GM10266 (cell line): ENCODE measurements at regions not wholly inside any gene's neighbourhood (a gene's known extent, or its start where the extent isn't known, plus 50 kb on each side); places are given as distances from the start of the nearest gene placed in this dataset.

Experiments used
- DNase-seq: peaks from one replicate; pipeline ENCODE4 v3.0.0; 2012; ENCODE audit errors: extremely low spot score
- TF ChIP-seq, protein P1 (sequence below): IDR thresholded peaks from 2 replicates; pipeline ENCODE4 v1.5.1; 2012; ENCODE audit warnings: mild to moderate bottlenecking, low read depth; ENCODE audit not compliant: control insufficient read depth, insufficient read depth; ENCODE audit errors: missing control alignments

DNA sequence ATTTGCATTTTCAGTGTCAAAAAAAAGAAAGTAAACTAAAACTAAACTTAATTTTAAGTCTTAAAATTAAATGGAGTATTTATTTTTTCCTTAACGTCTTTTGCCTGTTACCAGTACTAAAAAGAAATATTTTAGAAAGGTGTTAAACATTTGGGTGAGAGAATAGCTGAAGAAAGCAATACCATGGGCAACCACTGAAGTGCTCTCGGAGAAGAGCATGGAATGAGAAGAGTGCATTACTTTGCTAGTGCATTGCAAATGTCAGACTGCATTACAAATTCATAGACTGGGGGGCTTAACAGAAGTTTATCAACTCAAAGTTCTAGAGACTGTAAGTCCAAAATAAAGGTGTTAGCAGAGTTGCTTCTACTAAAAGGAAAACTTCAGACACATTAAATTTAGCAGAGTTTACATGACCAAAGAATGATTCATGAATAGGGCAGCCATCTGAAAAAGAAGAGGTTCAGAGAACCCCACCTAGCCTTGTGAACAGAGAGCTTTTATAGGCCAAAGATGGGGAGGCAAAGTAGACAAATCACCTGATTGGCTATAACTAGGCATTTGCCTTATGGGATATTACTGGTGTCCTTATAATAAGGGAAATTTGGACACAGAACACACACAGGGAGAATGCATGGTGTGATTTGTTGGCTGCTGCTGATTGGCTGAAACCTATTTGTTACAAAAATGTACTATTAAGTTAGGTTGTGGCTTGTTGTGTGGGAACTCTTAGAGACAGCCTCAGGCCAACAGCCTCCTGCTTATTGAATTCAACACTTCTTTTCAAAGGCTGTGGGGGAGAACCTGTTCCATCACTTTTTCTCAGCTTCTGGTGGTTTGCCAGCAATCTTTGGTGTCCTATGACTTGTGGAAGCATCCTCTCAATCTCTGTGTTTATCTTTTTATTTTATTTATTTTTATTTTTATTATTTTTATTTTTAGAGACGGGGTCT, 106.7 kb upstream of the RREB1 start:
- TF ChIP-seq, protein P1, sequence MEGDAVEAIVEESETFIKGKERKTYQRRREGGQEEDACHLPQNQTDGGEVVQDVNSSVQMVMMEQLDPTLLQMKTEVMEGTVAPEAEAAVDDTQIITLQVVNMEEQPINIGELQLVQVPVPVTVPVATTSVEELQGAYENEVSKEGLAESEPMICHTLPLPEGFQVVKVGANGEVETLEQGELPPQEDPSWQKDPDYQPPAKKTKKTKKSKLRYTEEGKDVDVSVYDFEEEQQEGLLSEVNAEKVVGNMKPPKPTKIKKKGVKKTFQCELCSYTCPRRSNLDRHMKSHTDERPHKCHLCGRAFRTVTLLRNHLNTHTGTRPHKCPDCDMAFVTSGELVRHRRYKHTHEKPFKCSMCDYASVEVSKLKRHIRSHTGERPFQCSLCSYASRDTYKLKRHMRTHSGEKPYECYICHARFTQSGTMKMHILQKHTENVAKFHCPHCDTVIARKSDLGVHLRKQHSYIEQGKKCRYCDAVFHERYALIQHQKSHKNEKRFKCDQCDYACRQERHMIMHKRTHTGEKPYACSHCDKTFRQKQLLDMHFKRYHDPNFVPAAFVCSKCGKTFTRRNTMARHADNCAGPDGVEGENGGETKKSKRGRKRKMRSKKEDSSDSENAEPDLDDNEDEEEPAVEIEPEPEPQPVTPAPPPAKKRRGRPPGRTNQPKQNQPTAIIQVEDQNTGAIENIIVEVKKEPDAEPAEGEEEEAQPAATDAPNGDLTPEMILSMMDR: no peak
- DNase-seq: no peak

DNA sequence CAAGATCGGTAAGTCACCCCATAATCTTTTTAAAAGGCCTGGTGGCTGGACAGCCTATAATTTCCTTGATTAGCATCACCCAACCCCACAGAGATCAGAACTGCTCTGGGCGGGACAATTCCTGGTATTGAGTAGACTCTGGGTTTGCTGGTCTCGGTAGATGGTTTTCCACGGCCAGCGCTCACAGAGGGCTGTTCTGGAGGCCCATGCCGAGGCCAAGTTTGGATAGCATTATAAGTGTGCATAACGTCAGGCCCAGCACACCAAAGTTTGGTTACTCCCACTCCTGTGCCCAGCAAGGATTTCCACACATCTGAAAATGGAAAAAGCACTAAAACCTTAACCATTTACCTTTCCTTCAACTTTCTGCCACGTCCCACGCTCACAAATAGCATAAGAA, 104.7 kb upstream of the RREB1 start:
- no peak for DNase-seq
- TF ChIP-seq, protein P1: no peak

DNA sequence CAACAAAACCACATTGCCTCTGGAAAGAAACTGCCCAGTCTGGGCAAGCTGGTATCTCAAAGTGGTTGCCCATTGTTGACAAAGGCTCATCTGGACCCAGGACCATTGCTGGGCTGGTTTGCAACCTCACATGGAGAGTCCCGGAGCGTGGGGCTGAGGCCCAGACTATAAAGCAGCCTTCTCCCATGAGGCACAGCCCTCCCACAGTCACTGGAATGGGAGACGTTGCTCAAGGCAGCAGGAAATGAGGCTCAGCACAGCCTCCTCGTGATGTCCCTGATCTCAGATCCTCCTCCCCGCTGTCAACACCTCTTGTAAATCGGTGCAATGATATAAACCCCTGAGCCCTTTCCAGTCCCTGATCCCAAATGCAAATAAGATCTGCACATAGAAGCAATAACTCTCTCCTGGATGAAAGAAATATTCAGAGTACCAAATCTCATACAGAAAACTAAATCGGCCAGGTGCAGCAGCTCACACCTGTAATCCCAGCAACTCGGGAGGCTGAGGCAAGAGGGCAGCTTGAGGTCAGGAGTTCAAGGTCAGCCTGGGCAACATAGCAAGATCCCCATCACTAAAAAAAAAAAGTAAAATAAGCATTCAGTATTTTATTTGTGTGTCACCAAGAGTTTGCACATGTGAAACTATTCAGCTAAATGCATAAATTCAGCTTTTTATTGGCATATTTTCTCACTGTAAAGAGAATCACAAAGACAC, 103.0 kb upstream of the RREB1 start:
- no peak for DNase-seq
- TF ChIP-seq, protein P1: no peak

DNA sequence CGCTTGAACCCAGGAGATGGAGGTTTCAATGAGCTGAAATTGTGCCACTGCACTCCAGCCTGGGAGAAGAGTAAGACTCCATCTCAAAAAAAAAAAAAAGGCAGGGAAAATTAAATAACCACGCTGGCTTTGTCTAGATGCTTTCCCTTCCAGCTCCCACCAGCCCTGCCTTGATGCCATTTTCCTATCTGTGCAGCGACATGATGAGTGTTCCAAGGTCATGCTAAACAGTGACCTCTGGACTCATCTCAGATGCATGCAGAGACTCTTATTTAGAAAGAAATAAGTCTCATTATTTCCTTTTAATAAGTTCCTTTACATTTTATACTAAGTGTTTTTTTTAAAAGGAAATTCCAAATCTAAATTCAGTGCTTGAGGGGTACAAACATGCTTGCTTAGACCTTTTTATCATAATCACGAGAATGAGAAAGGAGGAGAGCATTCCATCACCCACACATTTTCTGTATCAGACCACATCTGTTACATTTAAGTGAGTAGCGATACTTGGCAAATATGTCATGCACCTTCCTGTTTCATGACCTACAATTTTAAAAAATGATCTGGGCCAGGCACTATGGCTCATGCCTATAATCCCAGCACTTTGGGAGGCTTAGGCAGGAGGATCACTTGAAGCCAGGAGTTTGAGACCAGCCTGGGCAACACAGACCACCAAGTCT, 101.1 kb upstream of the RREB1 start:
- no peak for DNase-seq
- TF ChIP-seq, protein P1: no peak

DNA sequence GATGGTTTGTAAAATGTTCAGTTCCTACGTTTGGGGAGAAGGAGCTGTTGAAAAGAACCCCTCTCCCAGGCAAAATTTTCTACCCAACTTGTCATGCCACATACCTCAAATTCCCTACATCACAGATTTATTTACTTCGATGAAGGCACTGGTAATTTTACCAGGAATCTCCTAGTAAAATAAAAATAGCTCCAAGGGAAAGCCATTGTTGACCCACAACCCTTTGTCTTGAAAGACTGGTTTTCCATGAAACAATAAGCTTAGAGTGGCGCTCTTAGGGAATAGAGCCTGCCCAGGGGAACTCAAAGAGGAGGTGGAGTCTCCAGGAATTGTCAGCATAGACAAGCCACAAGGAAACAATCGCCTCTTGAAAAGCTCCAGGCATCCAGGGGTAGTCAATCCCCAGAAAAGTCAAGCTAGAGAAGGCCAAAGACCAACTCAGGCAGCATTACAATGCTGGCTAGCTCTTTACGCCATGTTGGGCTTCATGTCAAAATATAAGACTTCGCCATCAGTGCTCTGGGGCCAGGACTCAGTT, 99.2 kb upstream of the RREB1 start:
- DNase-seq: no peak
- TF ChIP-seq, protein P1: no peak

DNA sequence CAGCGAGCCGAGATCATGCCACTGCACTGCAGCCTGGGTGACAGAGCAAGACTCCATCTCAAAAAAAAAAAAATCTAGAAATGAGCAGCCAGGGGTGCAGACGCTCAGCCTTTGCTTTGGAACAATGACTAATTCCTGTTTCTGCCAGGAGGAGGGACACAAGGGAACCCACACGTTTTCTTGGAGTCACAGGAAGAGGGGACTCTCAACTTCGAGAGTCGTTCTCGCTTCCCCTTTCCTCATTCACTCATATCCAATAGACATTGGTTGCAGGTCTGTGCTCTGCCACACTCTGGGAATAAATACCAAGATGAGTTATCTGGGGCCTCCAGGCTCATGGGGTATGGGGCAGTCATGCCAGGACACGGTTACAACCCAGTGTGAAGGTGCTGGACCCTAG, 91.5 kb upstream of the RREB1 start:
- no peak for DNase-seq
- TF ChIP-seq, protein P1: no peak
